LNCaP clone FGC (cell line): ENCODE measurements at regions not wholly inside any gene's neighbourhood (a gene's known extent, or its start where the extent isn't known, plus 50 kb on each side); places are given as distances from the start of the nearest gene placed in this dataset.
"Not testable (repeated sequence)": the region's sequence is repeated elsewhere in the genome, so short reads cannot be mapped to it uniquely, and the experiment has no call there.

Experiments
- DNase-seq: peaks from one replicate; pipeline ENCODE4 v3.0.0-alpha.2; 2011; ENCODE audit warnings: low read depth
- H3K4me3 ChIP-seq: 2 replicates; pipeline ENCODE4 v1.5.1; 2011; ENCODE audit warnings: mild to moderate bottlenecking, low read depth, low read length, control low read depth
- TF ChIP-seq, protein P1 (sequence below): IDR thresholded peaks from 2 replicates; pipeline ENCODE4 v1.5.1; 2012; ENCODE audit warnings: mild to moderate bottlenecking; ENCODE audit not compliant: control insufficient read depth, insufficient read depth; ENCODE audit errors: extremely low read depth

DNA sequence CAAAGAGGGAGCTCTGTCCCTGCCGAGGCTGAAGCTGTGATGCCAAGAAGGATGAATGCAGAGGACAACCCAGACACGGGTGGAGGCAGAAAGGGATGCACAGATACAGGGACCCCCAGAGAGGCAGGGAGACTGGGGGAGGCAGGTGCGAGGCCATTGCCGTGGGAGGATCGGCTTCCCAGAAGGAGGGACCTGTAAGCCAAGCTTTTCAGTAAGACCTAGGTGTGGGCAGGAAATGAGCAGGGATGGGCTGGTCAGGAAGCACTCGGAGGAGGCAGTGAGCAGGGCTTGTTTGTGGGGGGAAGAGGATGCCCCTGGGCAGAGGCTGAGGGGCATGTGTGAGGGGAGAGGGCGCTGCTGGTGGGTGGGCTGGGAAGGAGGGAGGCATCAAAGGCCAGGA is 67.7 kb upstream of the WNT4 start:
- TF ChIP-seq, protein P1, sequence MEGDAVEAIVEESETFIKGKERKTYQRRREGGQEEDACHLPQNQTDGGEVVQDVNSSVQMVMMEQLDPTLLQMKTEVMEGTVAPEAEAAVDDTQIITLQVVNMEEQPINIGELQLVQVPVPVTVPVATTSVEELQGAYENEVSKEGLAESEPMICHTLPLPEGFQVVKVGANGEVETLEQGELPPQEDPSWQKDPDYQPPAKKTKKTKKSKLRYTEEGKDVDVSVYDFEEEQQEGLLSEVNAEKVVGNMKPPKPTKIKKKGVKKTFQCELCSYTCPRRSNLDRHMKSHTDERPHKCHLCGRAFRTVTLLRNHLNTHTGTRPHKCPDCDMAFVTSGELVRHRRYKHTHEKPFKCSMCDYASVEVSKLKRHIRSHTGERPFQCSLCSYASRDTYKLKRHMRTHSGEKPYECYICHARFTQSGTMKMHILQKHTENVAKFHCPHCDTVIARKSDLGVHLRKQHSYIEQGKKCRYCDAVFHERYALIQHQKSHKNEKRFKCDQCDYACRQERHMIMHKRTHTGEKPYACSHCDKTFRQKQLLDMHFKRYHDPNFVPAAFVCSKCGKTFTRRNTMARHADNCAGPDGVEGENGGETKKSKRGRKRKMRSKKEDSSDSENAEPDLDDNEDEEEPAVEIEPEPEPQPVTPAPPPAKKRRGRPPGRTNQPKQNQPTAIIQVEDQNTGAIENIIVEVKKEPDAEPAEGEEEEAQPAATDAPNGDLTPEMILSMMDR, result no peak
- H3K4me3 ChIP-seq, result no peak overlapping the region
- DNase-seq, result no peak

DNA sequence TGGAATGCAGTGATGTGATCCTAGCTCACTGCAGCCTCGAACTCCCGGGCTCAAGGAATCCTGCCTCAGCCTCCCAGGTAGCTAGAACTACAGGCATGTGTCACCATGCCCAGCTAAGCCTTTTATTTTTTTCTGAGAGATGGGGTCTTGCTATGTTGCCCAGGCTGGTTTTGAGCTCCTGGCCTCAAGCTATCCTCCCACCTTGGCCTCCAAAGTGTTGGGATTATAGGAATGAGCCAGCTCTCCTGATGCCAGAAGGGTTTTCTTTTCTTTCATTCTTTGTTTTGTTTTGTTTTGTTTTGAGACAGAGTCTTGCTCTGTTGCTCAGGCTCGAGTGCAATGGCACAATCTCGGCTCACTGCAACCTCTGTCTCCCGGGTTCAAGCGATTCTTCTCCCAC is 68.6 kb upstream of the WNT4 start:
- not testable (repeated sequence) for DNase-seq, H3K4me3 ChIP-seq

DNA sequence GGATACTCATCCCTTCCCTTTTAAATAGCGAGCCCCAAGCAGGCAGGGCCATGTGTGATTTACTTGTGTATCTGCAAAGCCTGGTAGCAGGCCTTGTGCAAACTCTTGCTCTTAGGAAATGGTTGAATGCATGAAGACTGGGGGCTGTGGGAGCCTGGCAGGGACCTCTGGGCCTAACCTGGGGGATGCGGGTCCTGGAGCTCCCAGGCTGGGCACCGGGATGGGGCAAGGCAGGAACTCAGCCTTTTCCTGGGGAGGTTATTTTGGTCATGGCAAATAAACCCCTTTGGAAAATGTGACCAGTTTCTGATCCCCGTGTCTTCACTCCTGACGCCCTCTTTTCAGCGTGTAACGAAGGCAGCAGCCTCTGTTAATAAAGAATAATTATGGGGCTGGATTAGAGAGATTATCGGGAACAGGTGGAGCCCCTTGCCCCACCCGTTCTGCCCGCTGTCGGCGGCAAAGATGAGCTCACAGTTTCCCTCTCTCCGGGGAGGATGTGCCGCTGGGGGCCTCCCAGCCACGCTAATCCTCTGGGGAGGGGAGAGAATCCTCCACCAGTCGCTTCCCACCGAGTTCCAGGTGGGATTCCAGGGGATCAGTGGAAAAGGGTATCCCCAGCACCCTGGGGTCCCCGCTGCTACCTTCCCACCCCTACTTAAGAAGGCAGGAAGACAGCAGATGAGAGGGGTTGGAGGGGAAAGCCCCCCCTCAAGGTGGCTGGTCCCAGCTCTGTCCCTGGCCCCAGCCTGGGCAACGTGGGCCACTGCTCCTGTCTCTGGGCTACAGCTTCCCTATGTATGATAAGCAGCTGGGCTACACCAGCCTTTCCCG is 69.7 kb upstream of the WNT4 start:
- no peak for DNase-seq
- TF ChIP-seq, protein P1, result no peak

DNA sequence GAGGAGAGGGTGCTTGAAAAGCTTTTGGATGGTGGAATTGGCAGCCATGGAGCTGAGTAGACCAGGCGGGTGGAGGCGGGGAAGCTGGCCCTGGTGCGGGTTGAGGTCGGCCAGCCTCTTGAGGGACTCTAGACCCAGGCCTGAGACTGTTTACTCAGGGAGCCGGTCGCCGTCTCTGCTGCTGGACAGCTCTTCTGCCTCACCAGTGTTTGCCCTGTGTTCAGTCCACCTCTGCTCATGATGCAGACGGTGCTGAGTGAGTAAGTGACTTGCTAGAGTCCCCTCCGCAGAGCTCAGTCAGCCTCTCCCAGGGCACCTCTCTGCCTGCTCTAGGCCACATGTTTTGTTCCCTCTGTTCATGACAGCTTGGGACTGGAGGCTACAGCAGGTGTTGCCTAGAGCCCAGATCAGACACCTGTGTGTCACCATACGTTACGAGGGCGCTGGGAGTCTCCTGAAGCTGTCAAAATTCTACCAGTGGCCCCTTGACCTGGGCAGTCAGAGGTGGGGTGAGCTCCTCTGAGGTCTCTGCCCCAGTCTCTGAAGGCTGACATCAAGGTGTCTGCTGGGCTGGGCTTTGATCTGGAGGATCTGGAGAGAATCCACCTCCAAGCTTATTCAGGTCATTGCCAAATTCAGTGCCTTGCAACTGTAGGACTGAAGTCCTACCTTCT is 73.5 kb upstream of the WNT4 start:
- TF ChIP-seq, protein P1, result no peak
- no peak overlapping the region for H3K4me3 ChIP-seq
- no peak for DNase-seq

More for the DNA sequence above, 69.7 kb upstream of the WNT4 start:
- no peak overlapping the region for H3K4me3 ChIP-seq

DNA sequence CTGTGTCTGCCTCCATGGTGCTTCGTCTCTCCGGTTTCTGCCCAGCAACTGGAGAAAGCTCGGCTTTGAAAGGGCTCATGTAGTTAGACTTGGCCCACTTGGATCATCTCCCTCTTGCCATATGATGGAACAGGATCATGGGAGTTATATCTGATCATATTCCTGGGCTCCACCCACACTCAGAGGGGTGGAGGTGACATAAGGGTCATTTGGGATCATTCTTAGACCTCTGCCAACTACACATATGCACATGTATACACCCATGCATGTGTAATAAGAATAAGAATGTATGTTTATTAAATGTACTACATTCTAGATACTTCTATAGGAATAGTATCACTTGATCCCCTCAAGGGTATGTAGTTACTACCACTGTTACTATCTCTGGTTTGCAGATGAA is 74.1 kb upstream of the WNT4 start:
- TF ChIP-seq, protein P1, result no peak
- H3K4me3 ChIP-seq, result no peak overlapping the region
- no peak for DNase-seq

DNA sequence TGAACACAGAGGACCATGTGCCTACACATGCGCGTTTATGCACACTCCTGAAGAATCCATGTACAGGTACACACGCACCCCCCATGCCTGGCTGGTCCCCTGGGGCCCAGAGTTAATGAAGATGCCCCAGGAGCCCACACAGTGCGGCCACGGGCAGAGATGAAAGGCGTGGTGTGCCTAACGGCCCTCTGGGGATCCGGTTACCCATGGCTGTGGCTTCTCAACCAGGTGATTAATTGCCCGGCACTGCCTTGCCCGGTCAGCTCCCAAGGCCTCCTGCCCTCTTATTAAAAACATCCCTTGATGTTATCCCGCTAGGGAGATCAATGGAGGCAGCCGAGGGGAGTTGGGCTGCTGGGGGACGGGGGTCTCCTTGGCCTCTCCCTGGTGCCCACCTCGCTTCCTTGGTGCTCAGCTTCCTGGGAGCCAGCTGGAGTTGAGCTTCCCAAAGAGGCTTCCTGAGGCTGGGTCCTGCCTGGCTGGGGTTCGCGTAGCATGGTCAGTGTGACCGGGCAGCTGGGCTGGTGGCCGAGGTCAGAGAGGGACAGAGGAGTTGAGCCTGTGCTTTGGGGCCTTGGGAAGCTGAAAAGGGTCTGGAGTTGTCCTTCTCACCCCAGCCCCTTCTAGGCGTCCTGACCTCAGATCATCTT is 75.0 kb upstream of the WNT4 start:
- TF ChIP-seq, protein P1, result no peak
- no peak for DNase-seq
- H3K4me3 ChIP-seq, result no peak overlapping the region

DNA sequence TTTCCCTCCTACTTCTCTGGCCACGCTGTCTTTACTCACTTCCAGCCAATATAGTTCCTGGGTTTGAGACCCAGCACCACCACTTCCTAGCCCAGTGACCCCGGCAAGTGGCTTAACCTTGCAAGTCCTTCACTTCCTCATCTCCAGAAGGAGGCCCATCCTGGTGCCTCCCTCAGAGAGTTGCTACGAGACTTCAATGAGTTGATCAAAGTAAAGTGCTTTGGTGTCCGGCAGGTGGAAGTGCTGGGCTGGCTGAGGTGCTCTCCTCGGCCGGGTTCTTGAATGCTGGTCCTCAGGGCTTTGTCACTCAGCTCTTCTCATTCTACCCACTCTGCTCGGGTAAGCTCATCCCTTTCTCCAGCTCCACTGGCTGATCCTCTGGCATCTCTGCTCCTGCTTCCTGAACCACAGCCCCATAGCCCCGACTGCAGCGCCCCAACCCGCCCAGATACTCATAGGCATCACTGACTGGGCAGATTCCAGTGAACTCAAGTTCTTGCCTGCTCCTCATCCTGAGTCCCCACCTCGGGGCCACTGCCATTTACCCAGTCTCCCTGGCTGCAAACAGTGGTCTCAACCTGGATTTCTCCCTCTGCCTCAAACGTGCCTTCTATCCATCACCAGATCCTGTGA is 75.8 kb upstream of the WNT4 start:
- H3K4me3 ChIP-seq, result no peak overlapping the region
- TF ChIP-seq, protein P1, result no peak
- no peak for DNase-seq
